ENCODE measurements at regions not wholly inside any gene's neighbourhood (a gene's known extent, or its start where the extent isn't known, plus 50 kb on each side); places are given as distances from the start of the nearest gene placed in this dataset.

DNA sequence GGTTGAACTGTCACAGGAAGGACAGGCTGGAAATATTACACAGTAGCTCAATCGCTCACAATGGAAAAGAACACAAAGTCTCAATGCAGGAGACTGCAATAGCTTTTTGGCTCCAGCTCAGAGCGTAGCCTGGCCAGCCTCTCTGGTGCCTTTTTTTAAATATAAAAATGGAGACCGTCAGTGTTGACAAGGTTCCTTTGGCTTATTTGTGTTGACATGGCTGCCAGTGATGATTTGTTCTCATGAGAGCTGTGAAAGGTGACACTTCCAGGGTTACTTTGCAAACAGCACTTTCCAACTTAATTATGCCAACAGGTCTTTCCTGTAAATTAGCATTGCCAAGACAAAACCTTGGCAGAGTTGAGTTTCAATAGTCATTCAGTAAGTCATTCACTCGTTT lies 70.8 kb downstream of the KCNE4 start:
- no peak for TF ChIP-seq POLR2A (IDR thresholded peaks at IDR 0.05)
- TF ChIP-seq, protein P1, sequence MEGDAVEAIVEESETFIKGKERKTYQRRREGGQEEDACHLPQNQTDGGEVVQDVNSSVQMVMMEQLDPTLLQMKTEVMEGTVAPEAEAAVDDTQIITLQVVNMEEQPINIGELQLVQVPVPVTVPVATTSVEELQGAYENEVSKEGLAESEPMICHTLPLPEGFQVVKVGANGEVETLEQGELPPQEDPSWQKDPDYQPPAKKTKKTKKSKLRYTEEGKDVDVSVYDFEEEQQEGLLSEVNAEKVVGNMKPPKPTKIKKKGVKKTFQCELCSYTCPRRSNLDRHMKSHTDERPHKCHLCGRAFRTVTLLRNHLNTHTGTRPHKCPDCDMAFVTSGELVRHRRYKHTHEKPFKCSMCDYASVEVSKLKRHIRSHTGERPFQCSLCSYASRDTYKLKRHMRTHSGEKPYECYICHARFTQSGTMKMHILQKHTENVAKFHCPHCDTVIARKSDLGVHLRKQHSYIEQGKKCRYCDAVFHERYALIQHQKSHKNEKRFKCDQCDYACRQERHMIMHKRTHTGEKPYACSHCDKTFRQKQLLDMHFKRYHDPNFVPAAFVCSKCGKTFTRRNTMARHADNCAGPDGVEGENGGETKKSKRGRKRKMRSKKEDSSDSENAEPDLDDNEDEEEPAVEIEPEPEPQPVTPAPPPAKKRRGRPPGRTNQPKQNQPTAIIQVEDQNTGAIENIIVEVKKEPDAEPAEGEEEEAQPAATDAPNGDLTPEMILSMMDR (IDR thresholded peaks at IDR 0.05 in 4 of 5, conservative IDR thresholded peaks at IDR 0.05 in 1 of 5): no peak

All from gastrocnemius medialis (tissue), 4 donors.